SK-N-SH (cell line): ENCODE measurements at regions not wholly inside any gene's neighbourhood (a gene's known extent, or its start where the extent isn't known, plus 50 kb on each side); places are given as distances from the start of the nearest gene placed in this dataset.

ENCODE experiments used
- EP300 ChIP-seq, 2 experiments: IDR thresholded peaks; 2 replicates each; pipeline versions ENCODE4 v1.4.0 to v1.6.1; 2012; ENCODE audit warnings: borderline replicate concordance in 1 of 2, low read depth in 1 of 2, low read length in 1 of 2
- FOSL2 ChIP-seq: IDR thresholded peaks from 2 replicates; pipeline ENCODE4 v1.4.0; 2012; ENCODE audit warnings: low read depth, mild to moderate bottlenecking, moderate library complexity, borderline replicate concordance
- FOXM1 ChIP-seq: IDR thresholded peaks from 2 replicates; pipeline ENCODE4 v1.4.0; 2012; ENCODE audit warnings: low read depth, mild to moderate bottlenecking
- NRF1 ChIP-seq: IDR thresholded peaks from 2 replicates; pipeline ENCODE4 v1.6.1; 2012; ENCODE audit warnings: low read depth, mild to moderate bottlenecking, low read length
- SIN3A ChIP-seq: IDR thresholded peaks from 2 replicates; pipeline ENCODE4 v1.6.1; 2012; ENCODE audit warnings: low read depth, mild to moderate bottlenecking, low read length, moderate library complexity, borderline replicate concordance
- TF ChIP-seq, protein P1 (sequence below): fragments of 200-600 bp; sonication (generic); IDR thresholded peaks from 2 replicates; pipeline ENCODE4 v1.6.1; 2017; ENCODE audit warnings: antibody characterized with exemption, mild to moderate bottlenecking, moderate library complexity

DNA sequence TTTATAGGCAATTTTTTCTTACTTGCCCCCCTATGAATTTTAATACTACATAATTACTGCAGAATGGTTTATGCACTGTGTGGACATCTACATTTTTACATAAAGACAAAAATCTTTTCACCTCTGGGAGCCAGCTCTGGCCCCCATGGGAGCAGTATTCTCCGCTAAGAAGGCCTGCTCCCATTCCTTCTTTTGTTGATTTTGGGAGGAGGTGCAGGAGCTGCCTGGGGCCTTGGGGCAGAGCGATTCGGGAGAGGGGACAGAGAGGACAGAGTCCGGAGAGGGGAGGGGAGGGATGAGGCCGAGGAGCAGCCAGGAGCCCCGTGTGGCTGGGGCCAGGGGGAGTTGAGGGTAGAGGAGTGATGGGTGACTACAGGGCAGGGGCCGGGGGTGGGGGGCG is 452.0 kb downstream of the PREX1 start:
- no peak for TF ChIP-seq SIN3A
- TF ChIP-seq, protein P1, sequence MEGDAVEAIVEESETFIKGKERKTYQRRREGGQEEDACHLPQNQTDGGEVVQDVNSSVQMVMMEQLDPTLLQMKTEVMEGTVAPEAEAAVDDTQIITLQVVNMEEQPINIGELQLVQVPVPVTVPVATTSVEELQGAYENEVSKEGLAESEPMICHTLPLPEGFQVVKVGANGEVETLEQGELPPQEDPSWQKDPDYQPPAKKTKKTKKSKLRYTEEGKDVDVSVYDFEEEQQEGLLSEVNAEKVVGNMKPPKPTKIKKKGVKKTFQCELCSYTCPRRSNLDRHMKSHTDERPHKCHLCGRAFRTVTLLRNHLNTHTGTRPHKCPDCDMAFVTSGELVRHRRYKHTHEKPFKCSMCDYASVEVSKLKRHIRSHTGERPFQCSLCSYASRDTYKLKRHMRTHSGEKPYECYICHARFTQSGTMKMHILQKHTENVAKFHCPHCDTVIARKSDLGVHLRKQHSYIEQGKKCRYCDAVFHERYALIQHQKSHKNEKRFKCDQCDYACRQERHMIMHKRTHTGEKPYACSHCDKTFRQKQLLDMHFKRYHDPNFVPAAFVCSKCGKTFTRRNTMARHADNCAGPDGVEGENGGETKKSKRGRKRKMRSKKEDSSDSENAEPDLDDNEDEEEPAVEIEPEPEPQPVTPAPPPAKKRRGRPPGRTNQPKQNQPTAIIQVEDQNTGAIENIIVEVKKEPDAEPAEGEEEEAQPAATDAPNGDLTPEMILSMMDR = no peak
- no peak for TF ChIP-seq EP300 (IDR thresholded peaks at IDR 0.05; ENCODE audit: borderline replicate concordance in 1 of 2, low read depth in 1 of 2, low read length in 1 of 2)
- no peak for TF ChIP-seq FOXM1
- no peak for TF ChIP-seq FOSL2
- no peak for TF ChIP-seq NRF1
